ENCODE measurements at regions not wholly inside any gene's neighbourhood (a gene's known extent, or its start where the extent isn't known, plus 50 kb on each side); places are given as distances from the start of the nearest gene placed in this dataset.

DNA sequence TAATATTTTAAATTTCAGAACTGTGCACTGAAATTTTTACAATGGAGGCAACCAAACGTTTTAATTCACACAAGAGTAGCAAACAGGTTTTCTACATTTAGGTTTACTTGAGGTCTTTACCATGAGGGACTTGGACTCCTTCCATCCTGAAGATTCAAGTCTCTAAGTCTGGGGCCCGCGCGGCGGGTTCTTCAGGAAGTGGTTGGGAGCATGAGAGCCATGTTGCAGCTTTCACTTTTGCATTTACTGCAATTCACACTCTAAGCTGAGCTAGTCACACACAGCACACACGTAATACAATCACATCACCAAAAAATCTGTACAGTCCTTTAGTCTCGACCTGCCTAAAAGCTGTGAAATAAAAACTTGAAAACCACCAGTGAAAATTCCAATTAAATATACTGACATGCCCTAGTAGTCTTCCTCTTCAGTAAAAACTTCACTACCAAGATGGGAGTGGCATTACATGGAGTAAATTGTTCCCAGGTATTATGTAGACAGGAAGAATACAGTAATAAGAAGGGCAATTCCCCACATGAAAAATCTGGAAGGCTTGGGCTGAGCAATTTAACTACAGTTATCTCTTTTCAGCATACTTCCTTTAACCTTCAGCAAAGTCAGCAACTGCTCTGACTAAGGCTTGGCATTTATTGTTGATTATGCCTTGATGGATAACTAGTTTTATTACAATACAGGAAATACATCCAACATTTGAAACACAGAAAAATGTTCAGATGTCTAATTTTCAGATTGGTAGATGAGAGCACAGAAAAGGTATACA lies 571.1 kb upstream of the DIPK2B start:
- no peaks in the 10 kb centered on the region for H4K20me1 ChIP-seq (replicated peaks; ENCODE audit: control insufficient read depth, insufficient read depth, low read length)
- H3K36me3 ChIP-seq (ENCODE audit: control insufficient read depth, insufficient read depth, low read length): no peaks in the 10 kb centered on the region
- ChIA-PET CTCF (ENCODE audit: low intra/inter-chr PET ratio) (no interaction called here), POLR2A (no interaction called here)
- TF ChIP-seq TARDBP (IDR thresholded peaks at IDR 0.05): no peak
- TF ChIP-seq, protein P1, sequence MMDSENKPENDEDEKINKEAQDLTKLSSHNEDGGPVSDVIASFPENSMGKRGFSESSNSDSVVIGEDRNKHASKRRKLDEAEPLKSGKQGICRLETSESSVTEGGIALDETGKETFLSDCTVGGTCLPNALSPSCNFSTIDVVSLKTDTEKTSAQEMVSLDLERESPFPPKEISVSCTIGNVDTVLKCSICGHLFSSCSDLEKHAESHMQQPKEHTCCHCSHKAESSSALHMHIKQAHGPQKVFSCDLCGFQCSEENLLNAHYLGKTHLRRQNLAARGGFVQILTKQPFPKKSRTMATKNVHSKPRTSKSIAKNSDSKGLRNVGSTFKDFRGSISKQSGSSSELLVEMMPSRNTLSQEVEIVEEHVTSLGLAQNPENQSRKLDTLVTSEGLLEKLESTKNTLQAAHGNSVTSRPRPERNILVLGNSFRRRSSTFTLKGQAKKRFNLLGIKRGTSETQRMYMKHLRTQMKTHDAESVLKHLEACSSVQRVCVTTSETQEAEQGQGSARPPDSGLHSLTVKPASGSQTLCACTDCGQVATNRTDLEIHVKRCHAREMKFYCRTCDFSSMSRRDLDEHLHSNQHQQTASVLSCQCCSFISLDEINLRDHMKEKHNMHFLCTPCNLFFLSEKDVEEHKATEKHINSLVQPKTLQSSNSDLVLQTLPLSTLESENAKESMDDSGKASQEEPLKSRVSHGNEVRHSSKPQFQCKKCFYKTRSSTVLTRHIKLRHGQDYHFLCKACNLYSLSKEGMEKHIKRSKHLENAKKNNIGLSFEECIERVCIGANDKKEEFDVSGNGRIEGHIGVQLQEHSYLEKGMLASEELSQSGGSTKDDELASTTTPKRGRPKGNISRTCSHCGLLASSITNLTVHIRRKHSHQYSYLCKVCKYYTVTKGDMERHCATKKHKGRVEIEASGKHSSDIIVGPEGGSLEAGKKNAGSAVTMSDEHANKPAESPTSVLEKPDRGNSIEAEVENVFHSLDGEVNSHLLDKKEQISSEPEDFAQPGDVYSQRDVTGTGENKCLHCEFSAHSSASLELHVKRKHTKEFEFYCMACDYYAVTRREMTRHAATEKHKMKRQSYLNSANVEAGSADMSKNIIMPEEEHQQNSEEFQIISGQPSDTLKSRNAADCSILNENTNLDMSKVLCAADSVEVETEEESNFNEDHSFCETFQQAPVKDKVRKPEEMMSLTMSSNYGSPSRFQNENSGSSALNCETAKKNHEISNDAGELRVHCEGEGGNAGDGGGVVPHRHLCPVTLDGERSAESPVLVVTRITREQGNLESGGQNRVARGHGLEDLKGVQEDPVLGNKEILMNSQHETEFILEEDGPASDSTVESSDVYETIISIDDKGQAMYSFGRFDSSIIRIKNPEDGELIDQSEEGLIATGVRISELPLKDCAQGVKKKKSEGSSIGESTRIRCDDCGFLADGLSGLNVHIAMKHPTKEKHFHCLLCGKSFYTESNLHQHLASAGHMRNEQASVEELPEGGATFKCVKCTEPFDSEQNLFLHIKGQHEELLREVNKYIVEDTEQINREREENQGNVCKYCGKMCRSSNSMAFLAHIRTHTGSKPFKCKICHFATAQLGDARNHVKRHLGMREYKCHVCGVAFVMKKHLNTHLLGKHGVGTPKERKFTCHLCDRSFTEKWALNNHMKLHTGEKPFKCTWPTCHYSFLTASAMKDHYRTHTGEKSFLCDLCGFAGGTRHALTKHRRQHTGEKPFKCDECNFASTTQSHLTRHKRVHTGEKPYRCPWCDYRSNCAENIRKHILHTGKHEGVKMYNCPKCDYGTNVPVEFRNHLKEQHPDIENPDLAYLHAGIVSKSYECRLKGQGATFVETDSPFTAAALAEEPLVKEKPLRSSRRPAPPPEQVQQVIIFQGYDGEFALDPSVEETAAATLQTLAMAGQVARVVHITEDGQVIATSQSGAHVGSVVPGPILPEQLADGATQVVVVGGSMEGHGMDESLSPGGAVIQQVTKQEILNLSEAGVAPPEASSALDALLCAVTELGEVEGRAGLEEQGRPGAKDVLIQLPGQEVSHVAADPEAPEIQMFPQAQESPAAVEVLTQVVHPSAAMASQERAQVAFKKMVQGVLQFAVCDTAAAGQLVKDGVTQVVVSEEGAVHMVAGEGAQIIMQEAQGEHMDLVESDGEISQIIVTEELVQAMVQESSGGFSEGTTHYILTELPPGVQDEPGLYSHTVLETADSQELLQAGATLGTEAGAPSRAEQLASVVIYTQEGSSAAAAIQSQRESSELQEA (IDR thresholded peaks at IDR 0.05; ENCODE audit: low read depth): no peak
- no peak for TF ChIP-seq POLR3A (IDR thresholded peaks at IDR 0.05; ENCODE audit: borderline replicate concordance, extremely low read depth, insufficient read depth, insufficient read length)
- TF ChIP-seq BCOR (IDR thresholded peaks at IDR 0.05): no peak
- no peak for TF ChIP-seq NCOR1 (IDR thresholded peaks at IDR 0.05)
- H3K79me2 ChIP-seq (ENCODE audit: control insufficient read depth, insufficient read depth, low read length): peaks cover 24% of the 10 kb centered on the region
- H2AFZ ChIP-seq (ENCODE audit: low read depth, low read length): peak overlapping the region; percentile 81
- in situ Hi-C loops (cut with MboI): no loop called here
- DNase-seq (ENCODE audit: extremely low read depth in 1 of 4, low spot score in 3 of 4) (no peak), ATAC-seq (no peak), FAIRE-seq (no peak)
- H3K4me2 ChIP-seq (ENCODE audit: insufficient read depth, low read length): no peak overlapping the region; the same call in 1 of the 2 replicates
- 12% methylated on average over 7 of the region's 7 CpGs for WGBS (ENCODE audit: insufficient coverage, low coverage, missing lambda C conversion rate)
- no peaks in the 10 kb centered on the region for H3K9me3 ChIP-seq (replicated peaks; ENCODE audit: control insufficient read depth, insufficient read depth, low read depth, low read length)
- no peaks in the 10 kb centered on the region; a peak in 2 of 5 replicates for H3K4me1 ChIP-seq (replicated peaks in 1 of 2; ENCODE audit: control insufficient read depth in 2 of 2, insufficient read depth in 2 of 2, low read length in 2 of 2)
- no peak overlapping the region for H3K4me3 ChIP-seq
- intact Hi-C loops (cut with micrococcal nuclease): no loop called here
- no peaks in the 10 kb centered on the region for H3K27me3 ChIP-seq (ENCODE audit: control insufficient read depth in 2 of 2, insufficient read depth in 2 of 2, low read length in 2 of 2)
- BruUV-seq (replicated peaks): no TSS peak
- no peaks in the 10 kb centered on the region for H3K9me1 ChIP-seq (ENCODE audit: control insufficient read depth, insufficient read depth, low read length)
- H3K27ac ChIP-seq (ENCODE audit: extremely low read depth, low read depth, low read length): peak overlapping the region; percentile 41; the same call in 2 of the 3 replicates
- H3K9ac ChIP-seq (ENCODE audit: insufficient read depth in 1 of 2, low read depth in 2 of 2, low read length in 2 of 2): no peak overlapping the region
